Mucosa of descending colon (tissue), 3 donors: ENCODE measurements at regions not wholly inside any gene's neighbourhood (a gene's known extent, or its start where the extent isn't known, plus 50 kb on each side); places are given as distances from the start of the nearest gene placed in this dataset.

Source experiments
- ATAC-seq: fragments of 200-7000 bp; cut with Tn5 transposase; one replicate; pipeline ENCODE4 v1.9.1; 2020; ENCODE audit warnings: mild to moderate bottlenecking, moderate library complexity
- DNase-seq, 3 donors: peaks; one replicate each; pipeline ENCODE4 v3.0.0-alpha.2; 2020
- H3K36me3 ChIP-seq: fragments of 200-600 bp; one replicate; pipeline ENCODE4 v1.8.0; 2021; ENCODE audit warnings: low read depth, mild to moderate bottlenecking
- H3K4me1 ChIP-seq: fragments of 200-600 bp; one replicate; pipeline ENCODE4 v1.8.0; 2021; ENCODE audit warnings: low read depth, mild to moderate bottlenecking
- H3K4me3 ChIP-seq: fragments of 200-600 bp; one replicate; pipeline ENCODE4 v1.8.0; 2021; ENCODE audit warnings: mild to moderate bottlenecking
- H3K9me3 ChIP-seq: fragments of 200-600 bp; one replicate; pipeline ENCODE4 v1.8.0; 2021; ENCODE audit warnings: mild to moderate bottlenecking
- intact Hi-C, 2 donors: fragments of 100-400 bp; cut with DNase I in 1 of 2; cut with micrococcal nuclease in 1 of 2; formaldehyde crosslinking; loops; one replicate each; pipeline versions ENCODE4 v1.11.0 to v1.11.1; 2022; cut with DNase I, micrococcal nuclease
- TF ChIP-seq, protein P1 (sequence below): fragments of 200-600 bp; IDR thresholded peaks from one replicate; pipeline ENCODE4 v1.8.0; 2022; ENCODE audit warnings: antibody characterized with exemption, mild to moderate bottlenecking
- donor health status: DM: no; HTN: no; CAD: no; lungs with moderate emphysema.
- donor health status: DM: no; HTN: no; CAD: no.
- donor health status: DM: no; HTN: yes; CAD: no.

GRCh38 chr1:232538224-232538942 is 91.5 kb downstream of the SIPA1L2 start:
- no peaks in the 10 kb centered on the region for H3K36me3 ChIP-seq
- H3K4me1 ChIP-seq, result no peaks in the 10 kb centered on the region
- H3K4me3 ChIP-seq, result no peak overlapping the region
- H3K9me3 ChIP-seq, result no peaks in the 10 kb centered on the region
- intact Hi-C loops, result no loop called here
- TF ChIP-seq, protein P1, sequence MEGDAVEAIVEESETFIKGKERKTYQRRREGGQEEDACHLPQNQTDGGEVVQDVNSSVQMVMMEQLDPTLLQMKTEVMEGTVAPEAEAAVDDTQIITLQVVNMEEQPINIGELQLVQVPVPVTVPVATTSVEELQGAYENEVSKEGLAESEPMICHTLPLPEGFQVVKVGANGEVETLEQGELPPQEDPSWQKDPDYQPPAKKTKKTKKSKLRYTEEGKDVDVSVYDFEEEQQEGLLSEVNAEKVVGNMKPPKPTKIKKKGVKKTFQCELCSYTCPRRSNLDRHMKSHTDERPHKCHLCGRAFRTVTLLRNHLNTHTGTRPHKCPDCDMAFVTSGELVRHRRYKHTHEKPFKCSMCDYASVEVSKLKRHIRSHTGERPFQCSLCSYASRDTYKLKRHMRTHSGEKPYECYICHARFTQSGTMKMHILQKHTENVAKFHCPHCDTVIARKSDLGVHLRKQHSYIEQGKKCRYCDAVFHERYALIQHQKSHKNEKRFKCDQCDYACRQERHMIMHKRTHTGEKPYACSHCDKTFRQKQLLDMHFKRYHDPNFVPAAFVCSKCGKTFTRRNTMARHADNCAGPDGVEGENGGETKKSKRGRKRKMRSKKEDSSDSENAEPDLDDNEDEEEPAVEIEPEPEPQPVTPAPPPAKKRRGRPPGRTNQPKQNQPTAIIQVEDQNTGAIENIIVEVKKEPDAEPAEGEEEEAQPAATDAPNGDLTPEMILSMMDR, result no peak
- DNase-seq, result no peak
- ATAC-seq, result no peak

DNA sequence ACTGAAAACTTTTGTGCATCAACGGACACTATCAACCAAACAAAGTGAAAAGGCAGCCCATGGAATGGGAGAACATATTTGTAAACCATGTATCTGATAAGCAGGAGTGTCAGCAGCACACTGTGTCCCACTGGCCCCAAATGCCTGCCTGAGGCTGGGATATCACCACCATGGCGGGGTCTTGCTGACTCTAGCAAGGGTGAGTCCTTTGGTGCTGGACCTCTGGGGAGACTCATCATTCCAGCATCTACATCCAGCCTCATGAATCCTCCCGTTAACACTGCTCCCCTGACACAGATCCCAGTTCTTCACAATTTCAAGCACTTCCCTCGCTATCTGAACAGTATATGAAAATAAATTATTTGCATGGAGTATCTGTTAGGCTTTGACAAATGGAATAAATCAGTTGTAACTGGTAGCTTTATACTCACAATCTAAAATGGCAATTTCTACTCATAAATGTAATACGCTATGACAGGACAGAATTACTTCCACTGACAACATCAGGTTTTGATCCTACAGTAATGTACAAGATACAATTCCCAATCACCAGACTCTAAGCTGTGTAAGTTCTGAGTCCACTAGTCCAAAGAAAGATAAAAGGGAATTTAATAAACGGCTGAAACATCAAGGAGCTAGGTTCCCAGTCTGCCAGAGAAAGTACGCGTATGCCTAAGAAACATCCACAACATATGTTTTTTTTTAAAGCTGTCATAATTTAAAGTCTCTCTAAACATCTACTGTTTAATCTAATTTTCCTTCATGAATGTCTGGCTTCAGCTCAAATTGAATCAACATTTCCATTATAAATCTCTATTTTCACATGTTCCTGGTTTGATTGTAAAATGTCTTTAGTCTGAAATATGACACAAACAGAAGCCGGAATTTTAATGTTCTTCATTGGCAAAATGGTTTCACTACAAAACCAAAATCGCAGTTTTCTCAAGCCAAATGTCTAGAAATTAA is 95.1 kb downstream of the SIPA1L2 start:
- H3K36me3 ChIP-seq, result no peaks in the 10 kb centered on the region
- ATAC-seq (no peak), DNase-seq (no peak)
- TF ChIP-seq, protein P1, result no peak
- H3K4me3 ChIP-seq, result no peak overlapping the region
- no peaks in the 10 kb centered on the region for H3K4me1 ChIP-seq
- intact Hi-C loops, result no loop called here
- H3K9me3 ChIP-seq, result no peaks in the 10 kb centered on the region

DNA sequence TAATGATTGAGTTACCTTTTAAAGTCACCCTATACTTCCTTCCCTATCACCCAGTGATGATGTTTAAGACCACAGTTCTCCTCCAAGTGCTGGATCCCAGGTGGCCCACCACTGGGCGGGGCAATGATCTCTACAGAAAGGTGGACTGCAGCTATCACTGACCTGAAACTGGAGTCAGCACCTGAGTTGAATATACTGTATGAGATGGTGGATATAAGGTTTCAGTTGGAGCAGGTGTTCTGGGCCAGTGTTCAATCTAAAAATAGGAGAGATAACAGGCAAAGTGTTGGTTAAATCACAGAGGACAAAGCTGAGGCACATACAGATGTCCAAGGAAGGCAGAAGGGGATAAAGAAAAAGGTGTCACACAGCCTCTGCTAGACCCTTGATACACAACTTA is 96.6 kb downstream of the SIPA1L2 start:
- no peaks in the 10 kb centered on the region for H3K9me3 ChIP-seq
- DNase-seq (no peak), ATAC-seq (no peak)
- H3K4me3 ChIP-seq, result no peak overlapping the region
- intact Hi-C loops, result no loop called here
- TF ChIP-seq, protein P1, result no peak
- H3K4me1 ChIP-seq, result no peaks in the 10 kb centered on the region
- no peaks in the 10 kb centered on the region for H3K36me3 ChIP-seq

DNA sequence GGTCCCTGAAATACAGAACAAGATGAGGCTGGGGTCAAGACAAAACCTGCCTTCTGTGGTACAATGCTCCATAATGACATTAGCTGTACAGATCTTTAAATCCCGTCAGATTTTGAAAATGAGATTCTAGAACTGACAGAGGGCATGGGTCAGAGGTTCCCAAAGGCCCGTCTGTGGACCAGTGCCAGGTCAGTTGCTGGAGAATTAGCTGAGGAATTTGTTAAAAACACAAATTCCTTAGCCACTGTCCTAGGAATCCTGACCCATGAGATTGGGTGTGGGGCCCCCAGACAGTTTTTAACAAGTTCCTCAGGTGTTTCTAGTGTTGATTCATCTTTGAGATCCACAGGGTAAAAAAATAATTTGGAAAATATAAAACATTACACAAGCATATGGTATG is 97.0 kb downstream of the SIPA1L2 start:
- no peak overlapping the region for H3K4me3 ChIP-seq
- no peaks in the 10 kb centered on the region for H3K4me1 ChIP-seq
- DNase-seq, result no peak
- intact Hi-C loops, result no loop called here
- TF ChIP-seq, protein P1, result no peak
- H3K9me3 ChIP-seq, result no peaks in the 10 kb centered on the region
- H3K36me3 ChIP-seq, result no peaks in the 10 kb centered on the region
- ATAC-seq, result no peak

DNA sequence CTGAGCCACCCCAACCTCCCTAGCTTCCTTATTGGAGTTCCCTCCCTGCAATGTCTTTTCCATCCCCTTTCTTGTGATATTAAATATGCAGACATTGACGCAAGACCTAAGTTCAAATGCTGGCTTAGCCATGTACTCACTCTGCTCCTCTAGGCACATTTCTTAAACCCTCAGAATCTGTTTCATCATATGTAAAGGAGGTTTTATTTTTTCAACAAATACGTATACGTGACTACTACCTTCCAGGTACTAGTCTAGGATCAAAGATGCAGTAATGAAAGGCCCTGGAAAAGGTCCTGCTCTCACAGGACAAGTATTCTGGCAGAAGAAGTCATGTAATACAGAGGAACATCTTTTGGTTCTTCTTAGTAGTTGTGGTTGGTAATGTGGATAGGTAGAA is 98.6 kb downstream of the SIPA1L2 start:
- no peaks in the 10 kb centered on the region for H3K36me3 ChIP-seq
- intact Hi-C loops, result no loop called here

More for the DNA sequence above, 98.6 kb downstream of the SIPA1L2 start:
- no peak for DNase-seq
- Histone ChIP-seq H3K9me3 (no peaks in the 10 kb centered on the region), H3K4me1 (no peaks in the 10 kb centered on the region), H3K4me3 (no peak overlapping the region)
- no peak for ATAC-seq
- TF ChIP-seq, protein P1, result no peak
